ENCODE measurements at regions not wholly inside any gene's neighbourhood (a gene's known extent, or its start where the extent isn't known, plus 50 kb on each side); places are given as distances from the start of the nearest gene placed in this dataset.

DNA sequence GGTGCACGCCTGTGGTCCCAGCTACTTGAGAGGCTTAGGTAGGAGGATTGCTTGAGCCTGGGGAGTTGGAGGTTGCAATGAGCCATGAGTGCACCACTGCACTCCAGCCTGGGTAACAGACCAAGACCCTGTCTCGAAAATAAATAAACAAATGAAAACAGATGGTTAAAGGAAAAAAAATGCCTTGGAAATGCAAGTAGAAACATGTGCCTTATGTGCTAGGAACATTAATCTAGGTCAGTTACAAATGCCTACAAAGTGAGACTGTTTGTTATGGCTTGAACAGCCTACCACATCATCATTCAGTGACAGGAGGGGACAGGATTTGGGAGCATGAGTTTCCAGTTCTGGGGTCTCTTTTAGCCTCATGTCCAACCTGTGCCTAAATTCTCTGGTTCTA lies 52.4 kb upstream of the BCAT1 start:
- no peak for DNase-seq
- POLR2A ChIA-PET, result no interaction called here
- no peaks in the 10 kb centered on the region for H3K36me3 Mint-ChIP-seq (ENCODE audit: insufficient read depth, unreplicated experiment)
- H3K4me3 ChIP-seq (ENCODE audit: low read depth, low read length), result no peak overlapping the region
- TF ChIP-seq, protein P1, sequence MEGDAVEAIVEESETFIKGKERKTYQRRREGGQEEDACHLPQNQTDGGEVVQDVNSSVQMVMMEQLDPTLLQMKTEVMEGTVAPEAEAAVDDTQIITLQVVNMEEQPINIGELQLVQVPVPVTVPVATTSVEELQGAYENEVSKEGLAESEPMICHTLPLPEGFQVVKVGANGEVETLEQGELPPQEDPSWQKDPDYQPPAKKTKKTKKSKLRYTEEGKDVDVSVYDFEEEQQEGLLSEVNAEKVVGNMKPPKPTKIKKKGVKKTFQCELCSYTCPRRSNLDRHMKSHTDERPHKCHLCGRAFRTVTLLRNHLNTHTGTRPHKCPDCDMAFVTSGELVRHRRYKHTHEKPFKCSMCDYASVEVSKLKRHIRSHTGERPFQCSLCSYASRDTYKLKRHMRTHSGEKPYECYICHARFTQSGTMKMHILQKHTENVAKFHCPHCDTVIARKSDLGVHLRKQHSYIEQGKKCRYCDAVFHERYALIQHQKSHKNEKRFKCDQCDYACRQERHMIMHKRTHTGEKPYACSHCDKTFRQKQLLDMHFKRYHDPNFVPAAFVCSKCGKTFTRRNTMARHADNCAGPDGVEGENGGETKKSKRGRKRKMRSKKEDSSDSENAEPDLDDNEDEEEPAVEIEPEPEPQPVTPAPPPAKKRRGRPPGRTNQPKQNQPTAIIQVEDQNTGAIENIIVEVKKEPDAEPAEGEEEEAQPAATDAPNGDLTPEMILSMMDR (IDR thresholded peaks at IDR 0.05; ENCODE audit: insufficient read depth in 1 of 2, low read depth in 1 of 2, low read length in 1 of 2, severe bottlenecking in 1 of 2, unreplicated experiment in 1 of 2), result no peak
- H3K4me3 Mint-ChIP-seq (ENCODE audit: unreplicated experiment), result no peak overlapping the region
- CTCF ChIA-PET, result no interaction called here
- no peaks in the 10 kb centered on the region for H3K9me3 Mint-ChIP-seq (ENCODE audit: unreplicated experiment)
- H3K27me3 ChIP-seq (replicated peaks; ENCODE audit: control insufficient read depth, insufficient read depth, low read length), result no peaks in the 10 kb centered on the region
- peaks cover 5% of the 10 kb centered on the region; the same call in 1 of the 2 replicates for H3K4me1 ChIP-seq
- H3K36me3 ChIP-seq (ENCODE audit: control insufficient read depth, insufficient read depth, low read length), result no peaks in the 10 kb centered on the region
- H3K9me3 ChIP-seq, result no peaks in the 10 kb centered on the region
- no TSS peak for BruUV-seq (replicated peaks)
- intact Hi-C loops (cut with micrococcal nuclease; ENCODE audit: unreplicated experiment), result no loop called here
- H3K4me1 Mint-ChIP-seq (ENCODE audit: low read depth, unreplicated experiment), result no peaks in the 10 kb centered on the region
- no peaks in the 10 kb centered on the region for H3K27me3 Mint-ChIP-seq (ENCODE audit: insufficient read depth, unreplicated experiment)
- H3K27ac Mint-ChIP-seq (ENCODE audit: unreplicated experiment), result no peak overlapping the region

All from Caco-2 (cell line).